SKM-1 (cell line): ENCODE measurements at regions not wholly inside any gene's neighbourhood (a gene's known extent, or its start where the extent isn't known, plus 50 kb on each side); places are given as distances from the start of the nearest gene placed in this dataset.

Experiments
- DNase-seq: peaks from one replicate; lab custom pipeline; 2025; ENCODE audit not compliant: unreplicated experiment; lab: John Stamatoyannopoulos, UW

DNA sequence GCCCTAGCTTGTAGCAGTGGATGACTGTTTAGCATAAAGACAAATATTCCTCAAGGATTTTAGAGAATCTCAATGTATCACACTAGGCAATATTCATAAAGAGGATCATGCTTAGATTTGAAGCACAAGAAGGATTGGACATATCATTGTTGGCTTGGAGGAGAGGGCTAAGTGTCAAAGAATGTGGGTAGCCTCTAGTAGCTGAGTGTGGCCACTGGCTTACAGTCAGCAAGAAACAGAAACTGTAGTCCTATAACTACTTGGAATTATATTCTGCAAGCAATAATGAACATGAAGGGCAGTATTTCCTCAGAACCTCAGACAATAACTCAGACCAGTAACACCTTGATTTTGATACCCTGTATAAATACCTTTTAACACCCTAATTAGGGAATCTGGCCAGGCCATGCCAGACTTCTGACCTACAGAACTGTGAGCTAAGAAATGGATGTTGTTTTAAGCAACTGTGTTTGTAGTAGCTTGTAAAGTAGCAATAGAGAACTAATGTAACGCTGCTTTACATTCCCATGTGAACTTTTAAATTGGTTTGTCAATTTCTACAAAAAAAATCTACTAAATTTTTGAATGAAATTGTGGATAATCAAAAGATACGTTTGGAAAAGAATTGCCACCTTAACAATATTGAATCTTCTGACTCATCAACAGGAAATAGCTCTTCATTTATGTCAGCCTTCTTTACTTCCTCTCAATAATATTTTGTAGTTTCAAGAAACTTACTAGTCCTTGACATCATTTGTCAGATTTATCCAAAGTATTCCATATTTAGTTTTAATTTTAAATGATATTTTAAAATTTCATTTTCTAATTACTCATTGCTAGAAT lies 65.2 kb upstream of the RSPO3 start:
- DNase-seq = no peak

DNA sequence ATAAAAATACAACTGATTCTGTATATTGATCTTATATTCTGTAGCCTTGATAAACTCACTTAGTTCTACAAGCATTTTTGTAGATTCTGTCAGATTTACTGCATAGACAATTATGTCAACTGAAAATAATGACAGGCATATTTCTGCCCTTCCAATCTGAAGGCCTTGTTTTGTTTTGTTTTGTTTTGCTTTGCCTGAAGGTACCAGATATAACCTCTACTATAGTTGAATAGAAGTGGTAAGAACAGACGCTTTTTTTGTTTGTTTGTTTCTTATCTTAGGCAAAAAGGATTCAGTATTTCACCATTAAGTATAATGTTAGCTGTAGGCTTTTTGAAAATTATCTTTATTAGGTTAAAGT lies 64.6 kb upstream of the RSPO3 start:
- DNase-seq = no peak

DNA sequence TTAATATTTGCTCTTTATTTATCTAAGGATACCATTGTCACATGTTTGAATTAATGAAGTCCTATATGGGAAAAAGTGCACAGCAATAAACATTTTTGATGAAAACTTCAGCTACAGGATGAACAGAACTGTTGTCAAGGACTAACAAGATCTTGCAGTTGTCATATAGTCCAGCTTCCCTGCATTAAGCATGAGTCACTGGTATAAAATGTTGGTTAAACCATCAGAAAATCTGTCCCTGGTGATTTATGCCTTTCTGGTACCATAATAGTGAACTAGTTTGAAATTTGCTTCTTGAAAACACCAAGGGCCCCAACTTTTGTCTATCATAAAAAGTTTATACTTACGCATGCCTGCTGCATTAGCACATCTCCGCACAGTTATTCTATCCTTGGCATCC lies 60.4 kb upstream of the RSPO3 start:
- no peak for DNase-seq

DNA sequence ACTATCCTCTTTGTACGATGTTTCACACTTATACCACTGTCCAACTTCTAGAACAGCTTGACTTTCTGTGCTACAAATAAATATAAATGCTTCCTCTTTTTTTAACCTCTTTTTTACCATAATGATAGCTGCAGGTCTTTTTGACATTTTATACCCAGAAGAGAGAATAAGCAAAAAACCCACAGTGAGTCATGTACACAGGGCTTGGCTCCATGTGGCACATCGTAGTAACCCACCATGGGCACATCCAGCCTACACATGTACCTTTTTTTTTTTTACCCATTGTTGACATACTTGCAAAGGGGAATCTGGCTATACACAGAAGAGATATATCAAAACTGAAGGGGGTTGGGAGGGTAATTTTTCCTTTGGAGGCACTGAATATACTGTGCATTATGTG lies 59.5 kb upstream of the RSPO3 start:
- DNase-seq = no peak
